ENCODE measurements at regions not wholly inside any gene's neighbourhood (a gene's known extent, or its start where the extent isn't known, plus 50 kb on each side); places are given as distances from the start of the nearest gene placed in this dataset.

DNA sequence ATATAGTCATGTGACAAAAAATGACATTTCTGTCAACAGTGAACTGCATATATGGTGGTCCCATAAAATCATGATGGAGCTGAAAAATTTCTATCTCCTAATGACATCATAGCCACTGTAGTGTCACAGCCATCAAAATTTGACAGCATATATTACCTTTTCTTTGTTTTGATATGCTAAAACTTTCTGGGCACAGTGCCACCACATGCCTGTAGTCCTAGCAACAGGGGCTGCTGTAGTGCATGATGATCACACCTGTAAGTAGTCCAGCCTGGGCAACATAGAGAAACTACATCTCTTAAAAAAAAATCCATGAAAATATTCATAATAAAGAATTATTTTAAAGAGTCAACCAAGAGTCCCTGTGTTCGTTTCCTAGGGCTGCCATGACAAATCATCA lies 155.5 kb upstream of the SERTAD2 start:
- TF ChIP-seq POLR2AphosphoS5 (IDR thresholded peaks at IDR 0.05; ENCODE audit: low read depth, low read length) = no peak
- TF ChIP-seq, protein P1, sequence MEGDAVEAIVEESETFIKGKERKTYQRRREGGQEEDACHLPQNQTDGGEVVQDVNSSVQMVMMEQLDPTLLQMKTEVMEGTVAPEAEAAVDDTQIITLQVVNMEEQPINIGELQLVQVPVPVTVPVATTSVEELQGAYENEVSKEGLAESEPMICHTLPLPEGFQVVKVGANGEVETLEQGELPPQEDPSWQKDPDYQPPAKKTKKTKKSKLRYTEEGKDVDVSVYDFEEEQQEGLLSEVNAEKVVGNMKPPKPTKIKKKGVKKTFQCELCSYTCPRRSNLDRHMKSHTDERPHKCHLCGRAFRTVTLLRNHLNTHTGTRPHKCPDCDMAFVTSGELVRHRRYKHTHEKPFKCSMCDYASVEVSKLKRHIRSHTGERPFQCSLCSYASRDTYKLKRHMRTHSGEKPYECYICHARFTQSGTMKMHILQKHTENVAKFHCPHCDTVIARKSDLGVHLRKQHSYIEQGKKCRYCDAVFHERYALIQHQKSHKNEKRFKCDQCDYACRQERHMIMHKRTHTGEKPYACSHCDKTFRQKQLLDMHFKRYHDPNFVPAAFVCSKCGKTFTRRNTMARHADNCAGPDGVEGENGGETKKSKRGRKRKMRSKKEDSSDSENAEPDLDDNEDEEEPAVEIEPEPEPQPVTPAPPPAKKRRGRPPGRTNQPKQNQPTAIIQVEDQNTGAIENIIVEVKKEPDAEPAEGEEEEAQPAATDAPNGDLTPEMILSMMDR (IDR thresholded peaks at IDR 0.05) = no peak
